Sciatic nerve (tissue), 2 donors: ENCODE measurements at regions not wholly inside any gene's neighbourhood (a gene's known extent, or its start where the extent isn't known, plus 50 kb on each side); places are given as distances from the start of the nearest gene placed in this dataset.

ENCODE experiments used
- ATAC-seq: fragments of 200-7000 bp; cut with Tn5 transposase; one replicate; pipeline ENCODE4 v1.9.1; 2020; ENCODE audit warnings: mild to moderate bottlenecking, moderate library complexity
- DNase-seq: peaks from one replicate; pipeline ENCODE4 v3.0.0-alpha.2; 2020; ENCODE audit warnings: low spot score
- intact Hi-C: fragments of 100-400 bp; cut with DNase I; formaldehyde crosslinking; loops from one replicate; pipeline ENCODE4 v1.14.2; 2022
- donor health status: DM: no; HTN: no; CAD: no.
- donor health status: DM: no; HTN: no; CAD: no.

DNA sequence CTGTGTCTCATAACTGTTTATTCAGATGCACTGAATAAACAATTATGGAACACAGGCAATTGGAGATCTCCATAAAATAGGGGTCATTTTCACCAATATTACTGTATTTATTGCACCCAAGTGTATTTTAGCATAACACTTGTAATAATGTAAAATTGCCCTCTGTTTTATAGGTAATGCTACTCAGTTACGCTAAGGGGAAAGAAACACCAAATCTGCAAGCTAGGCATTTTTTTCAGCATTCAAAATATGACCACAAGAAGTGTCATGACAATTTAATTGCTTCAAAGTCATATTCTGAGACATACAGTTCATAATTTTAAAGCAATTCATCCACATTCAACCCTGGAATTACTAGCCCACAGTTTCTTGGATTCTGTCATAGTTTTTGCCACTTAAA lies 643.2 kb upstream of the NOX3 start:
- ATAC-seq (no peak), DNase-seq (no peak)
- intact Hi-C loops, result no loop called here

DNA sequence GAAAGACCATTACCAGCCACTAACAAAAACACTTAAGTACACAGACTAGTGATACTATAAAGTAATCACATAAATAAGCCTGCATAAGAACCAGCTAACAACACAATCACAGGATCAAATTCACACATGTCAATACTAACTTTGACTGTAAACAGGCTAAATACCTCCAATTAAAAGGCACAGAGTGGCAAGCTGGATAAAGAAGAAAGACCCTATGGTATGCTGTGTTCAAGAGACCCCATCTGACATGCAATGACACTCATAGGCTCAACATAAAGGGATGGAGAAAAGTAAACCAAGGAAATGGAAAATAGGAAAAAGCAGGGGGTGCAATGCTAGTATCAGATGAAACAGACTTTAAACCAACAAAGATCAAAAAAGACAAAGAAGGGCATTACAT lies 631.8 kb upstream of the NOX3 start:
- ATAC-seq, result no peak
- intact Hi-C loops, result no loop called here
- DNase-seq, result no peak

DNA sequence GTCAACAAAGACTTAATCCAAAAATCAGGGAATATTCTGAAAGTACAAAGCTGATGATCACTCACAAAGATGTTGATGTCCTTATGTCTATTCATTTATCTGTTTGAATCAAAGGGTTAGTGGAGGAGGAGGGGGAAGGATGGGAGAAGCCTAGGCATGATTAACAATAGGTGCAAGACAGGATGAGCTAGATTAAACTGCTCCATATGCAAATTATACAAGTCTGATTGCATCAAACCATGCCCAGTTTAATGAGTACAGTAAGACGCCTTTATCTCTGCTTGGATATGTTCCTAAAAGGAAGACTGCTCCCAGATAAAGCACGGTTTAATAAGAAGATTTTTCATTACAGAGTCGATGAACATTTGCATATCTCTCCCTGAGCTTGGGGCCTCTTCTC lies 626.4 kb upstream of the NOX3 start:
- ATAC-seq (no peak), DNase-seq (no peak)
- intact Hi-C loops, result no loop called here

DNA sequence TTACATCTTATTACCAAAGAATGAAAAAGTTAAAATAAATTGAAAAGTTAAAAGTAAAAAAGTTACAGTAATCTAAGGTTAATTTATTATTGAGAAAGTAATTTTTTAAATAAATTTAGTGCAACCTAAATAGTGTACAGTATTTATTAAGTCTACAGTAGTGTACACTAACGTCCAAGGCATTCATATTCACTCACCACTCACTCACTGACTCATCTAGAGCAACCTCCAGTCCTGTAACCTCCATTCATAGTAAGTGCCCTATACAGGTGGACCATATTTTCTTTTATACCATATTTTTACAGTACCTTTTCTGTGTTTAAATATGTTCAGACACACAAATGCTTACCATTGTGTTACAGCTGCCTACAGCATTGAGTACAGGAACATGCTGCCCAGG lies 624.7 kb upstream of the NOX3 start:
- ATAC-seq, result no peak
- intact Hi-C loops, result no loop called here

DNA sequence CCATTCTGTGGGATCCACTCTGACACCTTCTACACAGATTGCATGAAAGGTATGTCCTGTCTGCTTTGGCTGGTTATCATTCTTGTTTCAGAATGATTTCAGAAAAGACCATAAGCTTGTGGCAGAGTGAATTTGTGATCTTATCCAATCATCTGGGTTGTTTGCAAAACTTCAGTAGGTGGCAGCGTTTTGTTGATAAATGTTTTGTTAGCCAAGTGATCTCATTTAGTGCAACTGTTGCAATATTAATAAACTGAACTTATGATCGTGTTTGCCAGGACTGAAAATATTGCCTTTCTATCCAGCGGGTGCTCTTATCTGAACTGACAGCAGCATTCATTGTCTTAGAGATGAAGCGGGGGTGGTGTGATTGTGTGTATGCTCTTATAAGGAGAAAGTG lies 613.2 kb upstream of the NOX3 start:
- intact Hi-C loops, result no loop called here
- peak; percentile 34 for ATAC-seq

More for the DNA sequence above, 624.7 kb upstream of the NOX3 start:
- DNase-seq, result no peak

DNA sequence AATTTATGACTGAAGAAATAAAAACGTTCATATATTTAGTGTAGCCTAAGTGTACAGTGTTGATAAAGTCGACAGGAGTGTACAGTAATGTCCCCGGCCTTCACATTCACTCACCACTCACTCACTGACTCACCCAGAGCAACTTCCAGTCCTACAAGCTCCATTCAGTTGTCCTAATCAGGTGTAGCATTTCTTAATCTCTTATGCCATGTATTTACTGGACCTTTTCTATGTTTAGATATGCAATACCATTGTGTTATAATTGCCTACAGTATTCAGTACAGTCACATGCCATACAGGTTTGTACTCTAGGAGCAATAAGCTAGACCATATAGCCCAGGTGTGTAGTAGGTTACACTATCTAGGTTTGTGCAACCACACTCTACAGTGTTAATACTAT lies 610.2 kb upstream of the NOX3 start:
- DNase-seq (no peak), ATAC-seq (no peak)
- intact Hi-C loops, result no loop called here

More for the DNA sequence above, 613.2 kb upstream of the NOX3 start:
- DNase-seq, result no peak

DNA sequence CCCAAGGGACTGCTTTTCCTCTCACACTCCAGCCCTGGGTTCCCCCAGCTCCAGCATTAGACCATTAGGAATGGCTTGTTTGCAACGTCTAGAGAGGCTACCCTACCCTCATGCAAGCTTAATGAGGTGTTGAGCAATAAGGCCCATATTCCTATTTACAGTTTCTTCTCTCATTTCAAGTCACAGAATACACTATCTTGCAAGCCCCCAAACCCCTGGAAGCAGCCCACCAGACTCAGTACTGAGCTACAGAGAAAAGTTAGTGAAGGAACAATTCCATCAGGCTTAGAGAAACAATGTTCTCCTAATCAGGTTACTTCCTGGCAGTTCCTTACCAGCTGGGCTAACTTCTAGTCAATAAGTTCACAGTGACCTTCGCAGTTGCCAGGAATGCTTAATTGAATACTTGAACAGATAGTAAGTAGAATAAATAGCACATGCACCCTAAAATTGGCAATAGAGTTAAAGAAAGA lies 606.5 kb upstream of the NOX3 start:
- DNase-seq, result no peak
- intact Hi-C loops, result no loop called here
- ATAC-seq, result peak; percentile 54

DNA sequence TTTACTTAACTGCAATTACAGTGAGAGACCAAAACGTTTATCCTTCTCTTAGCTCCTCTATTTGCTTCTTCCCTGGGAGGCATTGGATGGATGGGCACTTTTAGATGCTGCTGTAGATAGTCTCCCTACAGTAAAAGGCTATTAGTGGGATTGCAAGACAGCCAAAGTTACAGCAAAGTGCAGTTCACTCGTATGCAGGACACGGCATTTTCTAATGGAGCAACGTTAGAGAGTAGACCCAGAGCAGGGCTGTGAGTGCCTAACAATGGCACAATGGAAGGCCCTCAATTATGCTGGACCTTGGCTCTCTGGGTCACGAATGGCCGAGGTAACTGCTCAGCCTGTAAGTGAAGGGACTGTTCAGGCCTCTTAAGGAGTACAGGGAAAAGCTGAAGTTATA lies 605.8 kb upstream of the NOX3 start:
- ATAC-seq (no peak), DNase-seq (no peak)
- intact Hi-C loops, result no loop called here

DNA sequence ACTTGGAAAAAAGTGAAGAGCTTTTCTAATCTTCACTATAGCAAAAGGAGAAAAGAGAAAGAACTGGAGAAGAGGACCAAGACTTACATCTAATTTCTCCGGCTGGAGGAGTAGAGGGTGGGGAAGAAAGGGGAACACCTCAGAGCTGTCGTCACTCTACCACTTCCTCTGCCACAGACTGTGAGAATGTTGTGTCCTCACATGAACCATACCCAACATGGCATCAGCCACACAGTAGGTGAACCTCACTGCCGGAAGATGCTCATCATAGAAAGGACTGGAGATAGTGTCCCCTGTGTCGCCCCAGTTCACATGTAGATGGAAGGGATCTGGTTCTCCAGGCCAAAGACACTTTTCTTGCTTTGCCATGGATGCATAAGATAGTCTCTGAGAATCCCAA lies 604.4 kb upstream of the NOX3 start:
- no peak for DNase-seq
- ATAC-seq, result no peak
- intact Hi-C loops, result no loop called here

DNA sequence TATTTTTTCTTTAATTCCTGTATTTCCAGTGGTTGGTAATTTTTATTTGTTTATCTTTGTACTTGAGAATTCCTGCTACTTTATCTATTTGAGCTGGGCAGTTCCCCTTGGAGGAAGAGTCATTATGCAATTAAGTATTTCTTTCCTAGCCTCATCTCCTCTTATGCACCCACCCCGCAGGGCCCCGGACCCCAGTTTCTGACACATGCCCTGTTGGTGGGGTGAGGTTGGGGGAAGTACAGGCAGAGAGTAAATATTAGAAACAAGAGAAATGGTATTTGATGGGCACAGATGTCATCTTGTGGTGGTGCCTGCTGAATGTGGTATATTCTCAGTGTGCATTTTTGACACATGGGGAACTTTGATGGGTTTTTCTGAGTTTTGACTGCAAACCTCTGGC lies 602.7 kb upstream of the NOX3 start:
- intact Hi-C loops, result no loop called here
- no peak for DNase-seq
- ATAC-seq, result no peak

DNA sequence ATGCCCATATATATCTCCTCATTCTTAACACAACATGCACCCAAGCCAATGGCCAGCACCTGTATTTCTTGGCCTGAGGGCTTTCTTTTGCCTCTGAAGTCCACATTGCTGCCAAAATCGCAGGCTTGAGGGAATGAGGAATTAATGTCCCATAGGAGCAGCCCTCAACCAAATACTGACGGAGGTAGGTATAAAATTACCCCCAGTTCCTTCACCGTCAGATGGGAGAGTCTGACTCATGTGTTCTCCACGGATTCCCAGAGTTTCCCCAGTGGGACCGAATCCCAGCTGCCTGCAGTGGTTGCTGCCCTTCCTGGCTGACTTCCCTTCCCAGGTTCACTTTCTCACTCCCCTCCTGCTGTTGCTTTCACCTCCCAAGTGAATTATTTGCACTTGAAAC lies 602.2 kb upstream of the NOX3 start:
- intact Hi-C loops, result no loop called here
- ATAC-seq, result peak; percentile 90
- peak; percentile 63 for DNase-seq

DNA sequence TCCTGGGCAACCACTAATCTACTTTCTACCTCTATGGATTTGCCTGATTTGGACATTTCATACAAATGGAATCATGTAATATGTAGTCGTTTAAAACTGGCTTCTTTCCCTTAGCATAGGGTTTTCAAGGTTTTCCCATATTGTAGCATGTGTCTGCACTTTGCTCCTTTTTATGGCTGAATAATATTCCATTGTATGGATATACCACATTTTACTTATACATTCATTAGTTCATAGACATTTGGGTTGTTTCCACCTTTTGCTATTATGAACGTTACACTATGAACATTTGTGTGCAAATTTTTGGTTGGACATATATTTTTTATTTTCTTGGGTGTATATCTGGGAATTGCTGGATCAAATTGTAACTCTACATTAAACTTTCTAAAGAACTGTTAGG lies 600.4 kb upstream of the NOX3 start:
- intact Hi-C loops, result no loop called here
- ATAC-seq (no peak), DNase-seq (no peak)

DNA sequence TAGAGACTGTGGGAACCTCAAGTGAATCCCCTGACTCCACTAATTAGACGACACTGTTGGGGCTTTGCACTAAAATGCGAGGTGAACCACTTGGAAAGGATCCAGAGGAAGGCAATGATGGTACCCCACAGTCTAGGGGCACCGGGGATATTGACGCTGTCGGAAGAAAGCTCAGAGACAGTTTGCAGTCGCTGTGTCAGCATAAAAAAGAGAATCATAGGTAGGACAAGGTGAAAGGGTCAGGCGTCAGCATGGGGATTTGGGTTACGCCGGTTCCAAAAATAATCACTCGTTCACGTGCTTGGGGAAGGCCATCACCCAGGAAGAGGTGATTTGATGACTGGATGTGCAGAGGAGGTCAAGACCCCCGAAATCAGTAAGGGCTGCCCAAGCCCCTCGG lies 598.0 kb upstream of the NOX3 start:
- intact Hi-C loops, result no loop called here
- ATAC-seq (no peak), DNase-seq (no peak)

DNA sequence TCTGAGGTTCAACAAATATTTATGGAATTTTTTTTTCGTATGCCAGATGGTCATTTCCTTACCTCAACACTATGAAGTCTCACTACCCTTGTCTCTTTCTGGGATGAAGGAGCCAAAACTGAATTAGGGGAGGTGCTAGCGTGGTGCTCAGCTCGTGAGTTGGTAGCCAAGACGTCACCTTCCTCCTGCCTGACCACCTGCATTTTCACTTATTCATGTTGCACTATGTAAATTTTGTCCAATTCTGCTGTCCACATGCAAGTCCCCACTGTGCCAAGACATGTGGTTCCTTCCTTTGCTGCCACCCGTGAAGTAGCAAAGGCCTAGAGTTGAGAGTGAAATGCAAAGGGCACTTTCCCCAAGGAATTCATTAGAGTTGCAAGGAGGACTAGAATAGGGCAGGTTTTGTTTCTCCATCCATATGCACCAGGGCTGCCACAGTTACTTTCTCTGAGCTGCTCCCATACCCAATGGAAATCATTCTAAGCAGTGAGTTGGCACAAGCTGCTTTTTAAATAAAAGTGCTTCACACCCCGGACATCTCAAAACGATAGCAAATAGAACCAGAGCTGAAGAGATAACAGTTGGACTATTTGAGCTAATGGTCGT lies 591.3 kb upstream of the NOX3 start:
- intact Hi-C loops, result no loop called here
- no peak for ATAC-seq
- no peak for DNase-seq

DNA sequence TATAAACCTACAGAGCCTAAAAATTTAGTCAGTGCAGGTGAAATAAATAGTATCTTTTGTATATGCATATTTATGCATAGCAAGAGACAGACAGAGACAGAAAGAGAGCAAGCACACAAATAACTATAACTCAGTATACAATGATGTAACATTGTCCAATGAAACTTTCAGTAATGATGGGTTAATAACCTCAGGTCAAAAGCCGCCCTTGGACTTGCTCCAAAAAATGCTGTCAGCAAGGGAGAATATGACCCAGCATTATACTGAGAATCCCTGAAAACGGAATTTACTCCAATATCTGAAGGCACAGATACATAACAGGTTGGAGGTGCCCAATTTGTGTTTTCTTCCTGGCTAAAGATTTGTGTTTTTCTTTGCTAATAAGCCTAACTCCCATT lies 590.6 kb upstream of the NOX3 start:
- intact Hi-C loops, result no loop called here
- ATAC-seq (no peak), DNase-seq (no peak)

DNA sequence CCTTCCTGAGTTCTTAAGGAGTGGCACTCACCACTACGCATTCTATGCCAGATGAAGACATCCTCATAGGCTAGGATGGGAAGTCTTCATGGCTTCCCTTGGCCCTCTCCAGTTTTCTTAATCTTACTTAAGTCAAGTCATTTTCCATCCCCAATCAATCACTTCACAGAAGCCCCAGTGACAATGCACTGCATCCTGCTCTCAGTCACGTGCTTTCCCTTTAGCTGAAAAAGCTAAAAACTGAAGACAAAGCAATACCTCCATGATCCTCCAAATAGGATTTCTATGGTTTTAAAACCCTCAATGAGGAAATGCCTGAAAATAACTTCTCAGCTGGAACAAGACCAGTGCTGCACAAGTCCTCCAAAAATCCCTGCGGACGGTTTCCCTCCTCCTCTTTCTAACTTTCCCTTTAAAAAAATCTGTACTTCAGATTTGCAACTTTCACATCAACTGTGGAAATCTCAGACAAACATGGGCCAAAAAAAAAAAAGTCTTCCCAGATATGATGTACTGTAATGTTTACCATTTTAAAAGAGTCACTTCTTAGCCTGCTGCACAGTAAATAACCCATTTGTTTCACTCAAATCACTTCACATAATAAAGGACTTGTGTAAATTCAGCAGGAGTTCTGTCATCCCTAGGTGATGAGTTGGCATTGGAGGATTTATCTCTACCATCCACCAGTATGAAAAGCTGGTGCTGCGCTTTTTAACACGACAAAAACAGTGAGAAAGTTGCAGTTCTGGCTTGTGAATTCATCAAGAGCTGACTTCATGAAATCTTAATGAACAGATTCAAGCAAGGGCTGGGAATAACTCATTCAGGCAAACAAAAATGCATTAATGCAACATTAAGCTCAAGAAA lies 590.0 kb upstream of the NOX3 start:
- no peak for ATAC-seq
- DNase-seq, result no peak
- intact Hi-C loops, result no loop called here

DNA sequence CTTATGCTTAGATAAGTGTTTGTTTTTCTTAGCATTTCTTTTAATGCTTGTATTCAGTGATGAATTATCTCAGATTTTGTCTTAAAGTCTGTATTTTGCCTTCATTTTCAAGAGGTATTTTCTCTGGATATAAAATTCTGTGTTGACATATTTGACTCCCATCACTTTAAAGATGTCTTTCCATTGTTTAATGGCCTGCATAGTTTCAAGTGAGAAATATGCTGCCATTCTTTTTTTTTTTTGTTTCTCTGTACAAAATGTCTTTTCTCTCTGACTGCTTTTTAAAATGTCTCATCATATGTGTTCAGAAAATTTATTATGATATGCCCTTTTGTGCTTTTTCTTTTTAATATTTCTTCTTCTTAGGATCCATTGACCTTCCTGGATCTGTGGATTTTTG lies 578.0 kb upstream of the NOX3 start:
- intact Hi-C loops, result no loop called here
- no peak for ATAC-seq
- DNase-seq, result no peak

DNA sequence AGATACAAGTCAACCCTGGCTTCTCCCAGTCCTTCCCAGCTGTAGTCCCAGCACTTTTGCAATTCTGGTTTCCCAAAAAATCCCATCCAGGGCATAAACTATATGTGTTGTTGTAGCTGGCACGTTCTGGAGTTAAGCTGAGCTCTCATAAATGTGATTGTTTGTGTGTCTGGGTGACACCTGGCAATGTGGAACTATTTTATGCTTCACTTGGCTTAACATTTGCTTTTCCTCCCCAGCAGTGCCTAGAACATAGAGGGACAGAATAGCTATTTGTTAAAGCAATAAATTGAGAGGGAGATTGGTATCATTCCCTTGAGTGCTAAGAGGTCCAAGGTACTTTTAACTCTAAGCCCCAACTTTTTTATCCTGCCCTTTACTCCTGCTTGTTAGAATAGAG lies 575.9 kb upstream of the NOX3 start:
- no peak for DNase-seq
- no peak for ATAC-seq
- intact Hi-C loops, result no loop called here

DNA sequence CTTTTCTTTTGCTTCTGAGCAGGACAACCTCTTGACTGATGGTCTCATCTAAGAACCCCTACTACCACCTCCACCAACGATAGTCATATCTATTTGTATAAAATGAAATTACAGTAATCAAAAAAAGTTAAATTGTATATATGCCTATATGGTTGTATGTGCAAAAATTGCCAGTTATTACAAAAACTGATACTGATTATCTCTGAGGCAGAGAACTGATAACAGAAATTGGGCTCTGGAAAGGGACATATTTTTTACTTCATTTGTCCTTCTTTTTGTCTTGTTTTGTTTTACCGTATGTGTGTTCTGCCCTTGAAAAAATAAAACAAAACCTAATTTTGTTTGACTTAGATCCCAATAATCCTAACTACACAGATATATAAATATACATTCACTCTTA lies 574.4 kb upstream of the NOX3 start:
- ATAC-seq (no peak), DNase-seq (no peak)
- intact Hi-C loops, result no loop called here

DNA sequence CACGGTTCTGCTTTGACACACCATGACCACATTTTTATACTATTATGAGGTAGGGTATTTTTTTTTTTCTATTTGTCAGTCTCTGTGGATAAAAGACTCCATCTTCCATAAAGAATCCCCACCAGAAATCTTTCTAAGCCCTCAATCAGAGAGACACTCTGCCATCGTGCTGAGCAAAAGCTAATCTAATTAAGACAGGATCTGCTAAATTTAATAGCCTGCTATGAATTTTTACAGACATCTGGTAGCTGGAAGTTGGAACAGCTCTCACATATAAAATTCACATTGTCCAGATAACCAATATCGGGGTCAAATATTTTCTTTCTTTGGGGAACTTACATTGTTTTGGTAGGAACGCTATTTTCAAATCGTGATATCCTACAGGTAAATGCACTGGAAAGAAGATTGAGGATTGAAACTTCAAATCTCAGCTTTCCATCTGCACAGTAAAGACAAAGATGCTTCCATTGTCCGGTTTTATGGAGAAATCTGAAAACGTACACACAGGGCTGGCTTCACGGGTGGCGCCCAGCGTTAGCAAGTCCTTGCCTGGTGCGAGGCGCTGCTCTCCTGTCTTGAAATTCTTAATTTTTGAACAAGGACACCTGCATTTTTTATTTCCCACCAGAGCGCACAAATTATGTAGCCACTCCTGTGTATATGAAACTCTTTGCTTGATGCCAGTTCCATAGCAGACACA lies 573.8 kb upstream of the NOX3 start:
- DNase-seq (no peak), ATAC-seq (no peak)
- intact Hi-C loops, result no loop called here
